GM19025 (cell line): ENCODE measurements at regions not wholly inside any gene's neighbourhood (a gene's known extent, or its start where the extent isn't known, plus 50 kb on each side); places are given as distances from the start of the nearest gene placed in this dataset.
"Not testable (repeated sequence)": the region's sequence is repeated elsewhere in the genome, so short reads cannot be mapped to it uniquely, and the experiment has no call there.

Experiments used
- ATAC-seq: cut with Tn5 transposase; IDR thresholded peaks from one replicate; pipeline ENCODE4 v1.9.1; 2021; ENCODE audit warnings: mild to moderate bottlenecking, low read depth, moderate library complexity; ENCODE audit not compliant: unreplicated experiment

DNA sequence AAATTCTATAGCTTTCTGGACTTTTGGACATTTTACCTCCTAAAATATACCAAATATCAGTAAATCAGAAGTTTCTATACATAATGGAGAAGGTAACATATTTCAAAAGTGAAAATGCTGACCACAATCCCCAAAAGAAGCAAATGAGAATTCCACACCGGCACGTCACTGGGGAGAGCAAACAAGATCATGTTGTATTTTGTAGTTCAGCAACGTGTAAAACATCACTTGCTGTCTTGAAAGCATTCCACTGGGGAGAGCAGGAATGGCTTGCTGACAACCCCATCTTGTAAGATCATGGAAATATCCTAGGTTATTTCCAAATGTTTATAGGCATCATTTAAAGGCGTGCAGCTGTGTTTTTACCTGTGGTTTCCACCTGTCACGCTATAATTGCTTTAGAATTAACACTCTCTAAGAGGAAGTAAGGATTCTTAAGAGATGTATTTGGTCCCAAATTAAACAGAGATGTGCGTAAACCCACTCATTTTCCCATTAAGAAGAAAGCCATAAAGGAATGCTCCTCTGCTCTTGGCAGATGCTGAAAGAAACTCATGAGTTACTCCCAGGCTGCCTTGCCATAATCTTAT lies 397.1 kb upstream of the POT1 start:
- ATAC-seq, result no peak

DNA sequence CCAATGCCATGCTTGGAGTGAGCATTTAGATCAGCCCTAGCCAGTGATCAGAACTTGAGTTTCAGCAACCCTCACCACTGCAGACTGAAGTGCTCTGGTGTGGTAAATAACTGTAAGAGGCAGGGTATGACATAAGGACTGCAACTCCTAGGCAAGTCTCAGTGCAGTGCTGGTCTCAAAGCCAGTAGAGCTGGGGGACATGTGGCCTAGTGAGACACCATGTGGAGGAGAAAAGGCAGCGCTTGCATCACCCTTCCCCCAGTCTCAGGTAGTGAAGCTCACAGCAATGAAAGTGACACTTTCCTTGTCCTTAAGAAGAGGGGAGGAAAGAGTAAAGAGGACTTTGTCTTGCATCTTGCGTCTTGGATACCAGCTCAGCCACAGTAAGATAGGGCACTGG lies 386.8 kb upstream of the POT1 start:
- no peak for ATAC-seq

DNA sequence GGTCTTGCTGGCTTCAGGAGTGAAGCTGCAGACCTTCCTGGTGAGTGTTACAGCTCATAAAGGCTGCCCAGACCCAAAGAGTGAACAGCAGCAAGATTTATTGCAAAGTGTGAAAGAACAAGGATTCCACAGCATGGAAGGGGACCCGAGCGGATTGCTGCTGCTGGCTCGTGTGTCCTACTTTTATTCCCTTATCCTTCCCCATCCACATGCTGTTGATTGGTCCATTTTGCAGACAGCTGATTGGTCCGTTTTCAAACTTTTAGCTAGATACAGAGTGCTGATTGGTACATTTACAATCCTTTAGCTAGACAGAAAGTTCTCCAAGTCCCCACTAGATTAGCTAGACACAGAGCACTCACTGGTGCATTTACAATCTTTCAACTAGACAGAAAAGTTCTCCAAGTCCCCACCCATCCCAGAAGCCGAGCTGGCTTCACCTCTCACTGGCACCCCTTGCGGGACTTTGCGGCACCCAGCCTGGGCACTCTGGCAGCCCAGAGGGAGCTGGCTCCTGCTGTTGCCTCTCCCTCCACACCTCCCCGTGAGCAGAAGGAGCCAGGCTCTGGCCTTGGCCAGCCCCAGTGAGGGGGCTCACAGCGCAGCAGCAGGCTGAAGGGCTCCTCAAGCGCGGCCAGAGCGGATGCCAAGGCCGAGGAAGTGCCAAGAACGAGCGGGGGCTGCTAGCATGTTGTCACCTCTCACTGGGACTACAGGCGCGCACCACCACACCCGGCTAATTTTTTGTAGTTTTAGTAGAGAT lies 369.6 kb upstream of the POT1 start:
- ATAC-seq, result no peak

DNA sequence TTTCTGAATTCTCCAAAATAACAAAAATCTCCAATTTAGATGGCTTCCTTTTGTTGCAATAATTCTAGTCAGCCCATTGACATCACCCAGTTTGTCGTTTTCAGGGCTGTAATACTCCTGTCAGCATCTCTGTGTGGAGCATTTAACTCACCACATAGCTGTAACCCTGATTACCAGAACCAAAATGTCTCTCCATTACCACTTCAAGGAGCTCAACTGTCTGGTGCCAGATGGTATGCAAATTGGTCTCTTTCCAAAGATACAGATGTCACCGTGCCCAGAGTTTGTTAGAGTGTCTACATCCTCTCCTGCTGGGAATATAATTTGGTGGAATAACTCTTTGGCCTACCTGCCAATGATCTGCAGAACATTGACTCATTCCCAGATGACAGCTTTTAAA lies 350.3 kb upstream of the POT1 start:
- no peak for ATAC-seq

DNA sequence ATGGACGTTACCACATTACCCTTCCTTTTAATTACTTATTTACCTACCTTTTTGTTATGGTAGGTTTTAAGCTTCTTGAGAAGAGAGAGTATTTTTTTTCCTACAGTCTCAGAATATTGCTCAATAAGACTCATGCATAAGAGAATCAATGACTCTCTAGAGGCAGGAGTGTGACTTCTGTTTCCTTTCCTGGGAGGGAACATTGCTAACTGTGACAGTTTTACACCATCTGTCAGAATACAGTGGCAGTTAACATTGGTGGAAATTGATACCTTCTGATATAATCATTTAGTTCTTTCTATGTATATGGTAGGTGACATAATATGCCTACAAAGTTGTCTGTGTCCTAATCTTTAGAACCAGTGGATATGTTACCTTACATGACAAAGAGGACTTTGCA lies 348.7 kb upstream of the POT1 start:
- no peak for ATAC-seq

DNA sequence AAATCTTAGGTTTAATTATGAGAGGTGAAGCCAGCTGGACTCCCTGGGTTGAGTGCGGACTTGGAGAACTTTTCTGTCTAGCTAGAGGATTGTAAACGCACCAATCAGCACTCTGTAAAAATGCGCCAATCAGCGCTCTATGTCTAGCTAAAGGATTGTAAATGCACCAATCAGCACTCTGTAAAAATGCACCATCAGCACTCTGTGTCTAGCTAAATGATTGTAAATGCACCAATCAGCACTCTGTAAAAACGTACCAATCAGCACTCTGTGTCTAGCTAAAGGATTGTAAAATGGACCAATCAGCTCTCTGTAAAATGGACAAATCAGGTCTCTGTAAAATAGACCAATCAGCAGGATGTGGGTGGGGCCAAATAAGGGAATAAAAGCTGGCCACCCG lies 345.1 kb upstream of the POT1 start:
- ATAC-seq, result not testable (repeated sequence)

DNA sequence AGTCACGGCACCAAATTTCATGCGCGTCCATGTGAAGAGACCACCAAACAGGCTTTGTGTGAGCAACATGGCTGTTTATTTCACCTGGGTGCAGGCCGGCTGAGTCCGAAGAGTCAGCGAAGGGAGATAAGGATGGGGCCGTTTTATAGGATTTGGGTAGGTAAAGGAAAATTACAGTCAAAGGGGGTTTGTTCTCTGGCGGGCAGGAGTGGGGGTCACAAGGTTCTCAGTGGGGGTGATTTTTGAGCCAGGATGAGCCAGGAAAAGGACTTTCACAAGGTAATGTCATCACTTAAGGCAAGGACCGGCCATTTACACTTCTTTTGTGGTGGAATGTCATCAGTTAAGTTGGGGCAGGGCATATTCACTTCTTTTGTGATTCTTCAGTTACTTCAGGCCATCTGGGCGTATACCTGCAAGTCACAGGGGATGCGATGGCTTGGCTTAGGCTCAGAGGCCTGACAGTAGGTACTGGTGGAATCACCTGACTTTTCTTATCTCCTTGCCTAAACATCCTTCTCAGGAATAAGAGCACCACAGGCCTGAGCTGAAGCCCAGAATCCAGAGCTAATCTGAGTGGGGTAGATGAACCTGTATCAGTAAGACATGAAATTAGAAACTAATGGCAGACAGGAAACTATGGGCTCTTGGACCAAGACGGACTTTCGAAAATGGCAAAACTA lies 334.7 kb upstream of the POT1 start:
- ATAC-seq, result not testable (repeated sequence)

DNA sequence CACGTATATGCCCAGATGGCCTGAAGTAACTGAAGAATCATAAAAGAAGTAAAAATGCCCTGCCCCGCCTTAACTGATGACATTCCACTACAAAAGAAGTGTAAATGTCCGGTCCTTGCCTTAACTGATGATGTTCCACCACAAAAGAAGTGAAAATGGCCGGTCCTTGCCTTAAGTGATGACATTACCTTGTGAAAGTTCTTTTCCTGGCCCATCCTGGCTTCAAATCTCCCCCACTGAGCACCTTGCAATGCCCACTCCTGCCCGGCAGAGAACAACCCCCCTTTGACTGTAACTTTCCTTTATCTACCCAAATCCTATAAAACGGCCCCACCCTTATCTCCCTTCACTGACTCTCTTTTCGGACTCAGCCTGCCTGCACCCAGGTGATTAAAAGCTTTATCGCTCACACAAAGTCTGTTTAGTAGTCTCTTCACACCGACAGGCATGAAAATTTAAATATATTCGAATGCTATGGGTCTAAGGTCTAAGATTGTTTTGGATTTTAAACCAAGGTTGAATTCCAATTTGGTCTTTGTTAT lies 329.3 kb upstream of the POT1 start:
- not testable (repeated sequence) for ATAC-seq

DNA sequence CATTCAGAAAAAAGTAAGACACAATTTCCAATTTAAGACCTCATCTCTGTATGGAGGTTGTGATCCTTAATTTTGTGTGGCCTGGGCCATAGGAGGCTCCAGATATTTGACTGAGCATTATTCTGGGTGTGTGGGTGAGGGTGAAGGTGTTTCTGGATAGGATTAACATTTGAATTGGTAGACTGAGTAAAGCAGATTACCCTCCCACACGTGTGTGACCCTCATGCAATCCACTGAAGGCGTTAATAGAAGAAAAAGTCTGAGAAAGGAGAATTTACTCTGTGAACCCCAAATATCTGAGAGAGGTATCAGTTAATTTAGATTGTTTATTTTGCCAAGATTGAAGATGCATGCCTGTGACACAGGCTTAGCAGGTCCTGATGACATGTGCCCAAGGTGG lies 328.0 kb upstream of the POT1 start:
- ATAC-seq, result no peak

DNA sequence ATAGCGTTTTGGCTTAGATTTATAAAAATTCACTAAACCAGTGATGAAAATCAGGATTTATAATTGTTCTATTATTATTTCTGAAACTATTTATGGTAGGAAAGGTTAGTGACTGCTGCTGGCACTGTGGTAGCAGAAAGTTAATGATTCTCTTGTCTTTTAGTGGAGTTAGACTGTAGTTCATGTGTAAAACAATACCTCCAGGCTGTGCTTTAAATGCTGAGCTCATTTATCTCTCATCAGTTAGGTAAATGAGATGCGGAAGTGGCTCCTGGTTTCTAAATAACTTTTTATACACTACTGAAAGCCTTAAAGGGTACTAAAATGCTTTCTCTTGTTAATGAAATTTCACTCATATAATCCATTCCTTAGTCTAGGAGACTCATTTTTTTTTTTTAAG lies 326.8 kb upstream of the POT1 start:
- no peak for ATAC-seq

DNA sequence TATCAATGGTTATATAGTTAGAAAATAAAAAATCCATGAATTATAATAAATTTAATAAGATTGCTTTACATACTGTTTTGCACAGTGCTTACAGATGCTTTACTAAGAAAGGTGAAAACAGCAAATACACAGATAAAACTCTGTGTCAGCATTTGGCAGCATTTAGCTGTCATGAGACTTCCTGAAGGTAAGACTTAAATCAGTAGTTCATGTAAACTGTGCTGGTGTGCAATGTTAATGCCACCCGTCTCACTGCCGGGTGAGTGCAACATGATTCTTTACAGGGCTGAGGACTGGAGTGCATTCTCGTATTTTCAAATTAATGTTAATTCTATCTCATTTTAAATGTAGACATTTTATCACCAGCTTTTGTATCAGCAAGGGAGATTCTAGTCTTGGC lies 326.2 kb upstream of the POT1 start:
- ATAC-seq, result no peak

DNA sequence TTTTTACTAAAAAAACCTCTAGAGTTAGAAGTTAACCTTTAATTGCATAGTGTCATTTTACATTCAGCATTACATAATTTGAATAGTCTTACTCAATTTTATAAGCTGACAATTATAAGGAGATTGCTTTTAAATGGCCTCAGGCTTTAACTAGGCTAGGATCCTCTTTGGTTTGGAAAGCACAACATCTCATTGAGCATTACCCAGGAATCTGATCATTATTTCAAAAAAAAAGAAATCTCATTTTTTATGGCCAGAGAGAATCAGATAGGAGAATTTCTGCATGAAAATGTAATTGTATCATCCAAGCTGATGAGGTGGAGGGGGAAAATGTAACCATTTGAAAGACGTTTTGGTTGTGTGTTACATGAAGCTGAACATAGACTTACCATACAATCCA lies 324.9 kb upstream of the POT1 start:
- ATAC-seq, result no peak

DNA sequence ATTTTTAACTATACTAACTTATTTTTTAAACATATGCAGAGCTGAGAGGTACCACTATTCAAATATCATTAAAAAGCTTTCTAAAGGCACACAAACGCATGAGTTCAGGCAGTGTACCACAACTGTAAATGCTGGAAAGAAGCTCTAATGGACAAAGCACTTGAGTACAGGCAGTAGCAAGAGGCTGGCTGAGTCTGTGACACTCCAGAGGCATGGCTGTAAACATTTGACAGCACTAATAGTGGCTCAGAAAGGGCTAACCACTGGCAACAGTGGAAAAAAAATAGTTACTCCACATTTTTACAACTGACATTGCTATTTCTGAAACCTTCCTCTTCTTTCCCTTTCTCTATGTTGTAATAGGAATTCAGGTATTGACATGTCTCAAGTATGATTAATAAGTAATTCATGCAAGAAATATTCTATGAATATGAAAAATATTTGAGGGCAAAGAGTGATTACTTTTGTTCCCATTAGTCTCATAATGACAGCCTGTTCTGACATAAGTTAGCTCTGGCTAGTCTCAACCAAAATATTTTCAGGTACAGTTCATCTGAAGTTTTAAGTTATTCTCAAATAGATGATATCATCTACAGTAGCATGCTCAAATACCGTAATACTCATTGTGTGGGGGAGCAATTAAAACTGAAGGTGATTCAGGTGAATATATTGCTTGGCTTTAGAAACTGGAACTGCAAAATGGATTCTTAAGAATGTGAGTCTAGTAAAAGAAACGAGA lies 324.0 kb upstream of the POT1 start:
- ATAC-seq, result no peak

DNA sequence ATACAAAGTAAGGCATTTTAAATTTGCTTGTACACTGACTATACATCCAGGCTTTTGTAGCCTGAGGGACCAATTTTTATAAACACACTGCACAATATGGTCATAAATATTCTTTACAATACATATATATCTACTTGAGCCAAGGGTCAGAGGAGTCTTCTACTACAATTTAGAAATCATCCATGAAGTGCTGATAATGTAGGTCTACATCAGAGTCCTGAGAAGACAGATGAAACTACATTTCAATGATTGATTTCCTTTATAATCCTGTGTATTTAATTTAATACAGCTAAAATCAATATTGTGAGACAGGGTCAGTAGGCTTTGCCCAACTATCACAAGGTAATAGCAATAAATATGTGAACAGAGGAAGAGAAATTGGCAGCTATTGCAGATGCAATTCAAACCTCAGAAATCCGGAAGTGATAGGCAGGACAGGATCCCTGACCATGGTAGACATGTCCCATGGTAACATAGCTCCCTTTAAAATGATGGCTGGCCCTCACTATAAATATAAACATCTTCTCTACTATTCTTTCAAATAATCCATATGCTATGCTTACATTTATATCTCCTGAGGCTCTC lies 318.0 kb upstream of the POT1 start:
- ATAC-seq, result no peak

DNA sequence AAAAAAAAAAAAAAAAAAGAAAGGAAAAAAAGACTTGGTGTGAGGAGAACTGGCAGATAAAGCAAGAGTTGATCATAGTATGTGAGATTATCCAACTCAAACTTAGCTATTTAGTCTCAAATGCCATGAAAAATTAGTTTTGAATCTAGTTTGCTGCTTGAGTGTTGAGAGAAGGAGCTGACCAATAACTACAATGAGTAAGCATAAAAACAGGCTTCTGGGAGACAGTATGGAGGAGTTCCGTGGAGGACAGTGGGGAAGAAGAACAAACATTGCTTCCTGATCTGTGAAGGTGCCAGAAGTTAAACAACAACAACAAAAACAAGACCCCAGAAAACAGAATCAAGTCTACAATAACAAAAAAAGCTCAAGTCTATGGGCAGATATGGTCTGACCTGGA lies 317.1 kb upstream of the POT1 start:
- ATAC-seq, result no peak

DNA sequence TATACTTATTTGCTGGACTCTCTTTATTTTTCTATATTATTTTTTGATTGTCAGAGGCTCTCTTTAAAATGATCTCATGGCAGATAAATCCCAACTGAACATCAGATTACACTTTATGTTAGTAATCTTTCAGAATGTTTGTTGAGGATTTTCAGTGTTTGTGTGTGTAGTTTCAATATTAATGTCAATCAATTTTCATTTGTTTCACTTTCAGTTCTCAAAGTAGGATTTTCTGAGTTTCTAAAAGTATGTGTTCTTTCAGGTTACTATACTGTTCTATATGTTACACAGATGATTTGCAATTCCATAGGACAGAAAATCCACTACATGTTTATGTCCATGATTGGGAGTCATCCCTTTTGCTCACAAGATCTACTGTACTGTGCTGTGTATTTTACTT lies 311.9 kb upstream of the POT1 start:
- no peak for ATAC-seq

DNA sequence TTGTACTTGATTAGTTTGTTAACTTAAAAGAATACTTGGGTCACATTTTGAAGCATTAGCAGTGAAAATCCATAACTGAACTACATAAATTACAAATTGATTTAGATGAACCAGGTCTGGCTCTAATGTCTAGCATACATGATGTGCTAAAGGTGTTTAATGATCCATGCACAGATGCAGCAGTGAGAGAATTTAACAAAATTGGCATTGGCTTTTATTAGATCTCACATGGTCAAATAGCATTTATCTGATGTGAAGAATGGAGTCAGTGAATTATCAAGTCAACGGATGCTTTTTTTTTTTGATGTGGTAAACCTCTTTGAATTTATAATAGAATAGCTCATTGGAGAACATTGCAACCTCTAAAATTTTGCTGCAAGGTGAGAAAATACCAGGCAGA lies 293.0 kb upstream of the POT1 start:
- no peak for ATAC-seq

DNA sequence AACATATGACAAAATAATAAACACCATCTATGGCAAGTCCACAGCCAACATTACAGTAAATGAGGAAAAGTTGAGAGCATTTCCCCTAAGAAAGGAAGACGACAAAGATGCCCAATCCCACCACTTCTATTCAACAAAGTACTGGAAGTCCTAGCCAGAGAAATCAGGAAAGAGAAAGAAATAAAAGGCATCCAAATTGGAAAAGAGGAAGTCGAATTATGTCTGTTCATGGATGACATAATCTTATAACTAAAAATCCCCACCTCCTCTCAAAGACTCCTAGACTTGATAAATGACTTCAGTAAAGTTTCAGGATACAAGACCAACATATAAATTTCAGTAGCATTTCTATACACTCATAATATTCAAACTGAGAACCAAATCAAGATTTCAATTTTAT lies 288.5 kb upstream of the POT1 start:
- no peak for ATAC-seq

DNA sequence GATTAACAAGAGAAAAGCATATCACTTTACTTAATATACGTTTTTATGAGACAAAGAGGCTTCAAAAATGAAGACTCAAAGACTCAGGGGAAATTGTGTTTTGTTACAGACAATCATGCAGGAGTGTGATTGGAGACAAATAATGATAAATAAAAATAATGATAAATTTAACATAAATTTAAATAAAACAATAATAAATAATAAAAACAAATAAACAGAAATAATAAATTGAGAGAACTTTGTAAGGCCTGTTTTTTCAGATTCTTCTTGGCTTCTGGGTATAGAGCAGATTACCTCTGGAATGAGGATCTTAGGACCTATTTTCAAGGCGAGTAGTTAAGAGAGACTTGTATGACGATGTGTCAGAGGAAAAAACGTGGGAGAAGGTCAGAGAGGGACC lies 271.4 kb upstream of the POT1 start:
- ATAC-seq, result no peak

DNA sequence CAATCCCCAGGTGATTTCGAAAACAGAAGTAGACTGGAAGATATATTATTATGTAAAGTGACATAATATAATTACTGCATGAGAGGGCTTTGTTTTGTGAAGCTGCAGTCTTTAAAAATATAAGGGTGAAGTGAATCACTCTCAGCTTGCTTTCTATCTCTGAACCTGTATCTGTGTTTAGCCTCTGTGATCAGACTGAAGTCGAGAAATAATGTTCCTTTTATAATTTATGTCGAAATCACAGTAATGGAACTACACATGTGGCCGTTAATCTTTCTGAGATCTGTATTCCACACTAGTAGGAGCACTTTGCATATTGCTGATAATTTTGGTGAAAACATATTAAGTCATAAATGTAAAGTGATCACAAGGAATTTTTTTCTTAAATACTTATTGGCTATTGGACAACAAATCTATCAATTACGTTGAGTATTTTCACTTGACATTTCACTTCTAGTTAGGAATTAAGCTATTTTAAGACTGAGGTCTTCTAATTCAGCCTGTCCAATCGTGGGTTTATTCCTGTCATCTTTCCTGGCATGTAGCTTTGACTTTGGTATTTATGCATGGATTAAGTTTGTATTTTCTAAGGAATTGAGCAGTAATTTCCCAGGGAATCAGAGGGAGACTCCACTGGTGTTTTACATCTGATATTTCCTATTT lies 268.2 kb upstream of the POT1 start:
- ATAC-seq, result no peak
